NCI-H748 (cell line): ENCODE measurements at regions not wholly inside any gene's neighbourhood (a gene's known extent, or its start where the extent isn't known, plus 50 kb on each side); places are given as distances from the start of the nearest gene placed in this dataset.
"Not testable (repeated sequence)": the region's sequence is repeated elsewhere in the genome, so short reads cannot be mapped to it uniquely, and the experiment has no call there.

ENCODE experiments used
- DNase-seq: peaks from one replicate; lab custom pipeline; 2025; ENCODE audit not compliant: unreplicated experiment; lab: John Stamatoyannopoulos, UW

DNA sequence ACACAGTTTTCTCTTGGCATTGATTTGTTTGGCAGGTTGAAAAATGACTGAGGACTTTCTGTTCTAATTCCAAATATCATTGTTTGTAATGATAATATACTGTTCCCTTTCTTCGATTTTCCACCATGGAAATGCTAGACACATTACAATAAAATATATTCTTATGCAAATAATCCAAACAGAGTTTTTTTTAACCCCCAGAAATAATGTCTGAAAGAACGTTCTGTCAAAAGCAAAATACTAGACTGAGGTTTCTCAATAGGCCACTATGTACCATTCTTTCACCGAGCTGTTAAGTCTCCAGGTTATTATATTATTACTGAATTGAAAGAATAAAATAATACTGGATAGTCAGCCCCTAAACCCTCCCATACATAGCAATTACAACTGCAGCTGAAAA is 312.5 kb downstream of the ZIC3 start:
- DNase-seq = no peak

DNA sequence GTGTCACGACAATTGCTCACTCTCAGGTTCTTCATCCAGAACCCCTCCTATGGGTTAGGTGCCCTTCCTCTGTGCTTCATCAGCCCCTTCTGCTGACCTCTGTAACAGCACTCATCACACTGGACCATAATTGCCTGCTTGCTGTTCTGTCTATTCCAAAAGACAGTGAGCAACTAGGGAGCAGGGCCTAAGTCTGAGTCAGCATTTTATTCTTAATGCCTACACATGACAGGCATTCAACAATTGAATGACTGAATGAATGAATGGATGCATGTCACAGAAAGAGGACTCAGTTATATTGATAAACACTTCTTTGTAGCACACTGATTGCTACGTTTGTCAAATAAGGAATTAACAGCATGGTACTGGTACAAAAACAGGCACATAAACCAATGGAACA is 317.0 kb downstream of the ZIC3 start:
- no peak for DNase-seq

DNA sequence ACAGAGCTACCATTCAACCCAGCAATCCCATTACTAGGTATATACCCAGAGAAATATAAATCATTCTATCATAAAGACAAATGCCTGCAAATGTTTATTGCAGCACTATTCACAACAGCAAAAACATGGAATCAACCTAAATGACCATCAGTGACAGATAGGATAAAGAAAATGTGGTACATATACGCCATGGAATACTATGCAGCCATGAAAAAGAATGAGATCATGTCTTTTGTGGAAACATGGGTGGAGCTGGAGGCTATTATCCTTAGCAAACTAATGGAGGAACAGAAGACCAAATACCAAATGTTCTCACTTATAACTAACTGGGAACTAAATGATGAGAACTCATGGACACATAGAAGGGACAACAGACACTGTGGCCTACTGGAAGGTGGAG is 318.9 kb downstream of the ZIC3 start:
- not testable (repeated sequence) for DNase-seq

DNA sequence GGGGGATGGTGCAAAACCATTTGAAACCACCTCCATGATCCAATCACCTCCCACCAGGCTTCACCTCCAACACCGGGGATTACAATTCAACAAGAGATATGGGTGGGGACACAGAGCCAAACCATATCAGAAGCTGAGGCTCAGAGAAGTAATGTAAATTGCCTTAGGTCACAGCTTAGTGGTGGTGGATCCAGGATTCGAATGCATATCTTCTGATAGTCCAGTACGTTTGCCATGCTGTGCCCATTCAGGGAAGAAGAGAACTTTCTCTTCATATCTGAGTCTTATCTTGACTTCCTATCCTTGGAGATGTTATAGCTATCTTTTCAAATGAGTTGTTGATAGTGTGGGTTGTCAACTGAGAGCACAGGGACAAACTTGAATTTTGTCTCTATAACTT is 325.5 kb downstream of the ZIC3 start:
- no peak for DNase-seq

DNA sequence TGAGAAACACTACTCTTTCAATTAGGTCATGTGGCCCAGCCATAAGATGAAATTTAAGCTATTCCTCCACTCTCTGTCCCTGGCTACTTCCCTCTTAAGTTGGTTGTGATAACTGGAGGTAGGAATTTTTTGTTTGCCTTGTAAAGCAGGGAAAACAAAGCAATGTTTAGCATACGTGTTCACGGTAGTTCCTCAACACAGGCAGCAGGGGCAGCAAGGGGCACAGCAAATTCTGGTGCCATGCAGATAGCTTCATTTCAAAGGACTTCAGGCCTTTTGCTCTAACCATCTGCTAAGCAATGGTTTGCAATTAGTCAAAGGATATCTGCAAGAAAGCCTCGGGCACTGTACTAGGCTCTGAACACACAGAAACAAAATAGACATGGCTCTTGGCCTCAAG is 330.2 kb downstream of the ZIC3 start:
- no peak for DNase-seq

DNA sequence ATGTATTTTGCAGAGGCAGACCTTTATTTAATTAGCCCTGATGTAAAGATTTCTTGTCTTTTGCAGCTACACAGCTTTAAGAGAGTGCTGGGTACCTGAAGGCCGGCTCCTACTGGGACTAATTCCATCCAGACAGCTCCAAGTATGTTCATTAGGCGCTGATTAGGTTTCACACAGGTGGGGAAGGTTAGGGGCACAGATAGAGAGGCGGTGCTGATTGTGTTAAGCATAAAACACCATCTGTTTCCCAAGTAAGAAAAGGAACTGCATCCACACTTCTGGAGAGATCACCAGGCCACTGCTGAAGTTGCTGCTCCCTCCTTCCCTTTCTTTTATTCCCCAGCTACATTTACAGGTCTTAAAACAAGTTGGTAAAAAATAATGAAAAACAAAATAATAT is 349.5 kb downstream of the ZIC3 start:
- no peak for DNase-seq

DNA sequence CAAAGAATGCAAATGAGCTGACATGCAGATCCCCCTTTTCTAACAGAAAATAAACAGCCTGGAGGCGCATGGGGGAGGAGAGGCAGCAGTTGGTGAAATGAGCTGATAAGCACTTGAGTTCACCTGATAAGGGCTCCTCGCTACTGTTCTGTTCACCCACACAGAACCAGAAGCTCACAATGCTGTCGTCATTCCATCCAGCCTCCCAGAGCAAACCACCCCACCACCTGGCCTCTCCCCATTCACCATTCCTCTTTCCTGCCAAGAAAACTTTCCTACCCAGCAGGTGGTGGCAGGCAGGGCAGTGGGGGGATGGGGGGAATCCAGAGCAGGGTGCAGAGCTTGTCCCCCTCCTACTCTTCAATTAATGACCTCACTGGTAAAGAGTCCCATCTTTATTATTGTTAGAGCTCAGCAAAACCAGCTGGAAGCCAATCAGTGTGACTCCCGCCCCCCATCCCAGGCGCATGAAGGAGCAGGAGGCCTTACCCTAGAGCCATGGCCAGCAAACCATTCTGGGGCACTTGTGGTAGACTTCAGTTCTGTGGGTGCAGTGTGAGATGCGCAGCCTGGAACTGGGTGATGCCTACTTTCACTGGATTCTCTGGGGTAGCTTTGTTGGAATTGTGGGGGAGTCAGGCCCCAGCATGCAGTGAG is 350.3 kb downstream of the ZIC3 start:
- DNase-seq = peak; percentile 34

DNA sequence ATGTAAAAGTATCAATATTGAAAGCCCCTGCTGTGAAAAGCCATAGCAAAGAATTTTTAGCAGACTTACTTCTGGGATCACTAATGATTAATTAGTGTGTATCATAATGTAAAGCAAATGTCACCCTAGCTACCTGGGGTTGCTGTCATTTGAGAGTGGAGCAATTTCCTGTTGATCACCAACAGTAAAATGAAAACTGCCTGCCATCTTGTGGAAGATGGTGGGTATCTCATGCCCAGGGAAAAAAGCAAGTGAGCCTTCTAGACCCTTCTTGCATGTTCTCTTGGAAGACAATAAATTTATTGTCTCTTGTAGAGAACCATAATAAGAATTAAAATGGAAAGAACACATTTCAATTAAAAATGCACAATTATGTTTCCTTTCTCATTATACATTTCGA is 360.2 kb downstream of the ZIC3 start:
- peak; percentile 66 for DNase-seq

DNA sequence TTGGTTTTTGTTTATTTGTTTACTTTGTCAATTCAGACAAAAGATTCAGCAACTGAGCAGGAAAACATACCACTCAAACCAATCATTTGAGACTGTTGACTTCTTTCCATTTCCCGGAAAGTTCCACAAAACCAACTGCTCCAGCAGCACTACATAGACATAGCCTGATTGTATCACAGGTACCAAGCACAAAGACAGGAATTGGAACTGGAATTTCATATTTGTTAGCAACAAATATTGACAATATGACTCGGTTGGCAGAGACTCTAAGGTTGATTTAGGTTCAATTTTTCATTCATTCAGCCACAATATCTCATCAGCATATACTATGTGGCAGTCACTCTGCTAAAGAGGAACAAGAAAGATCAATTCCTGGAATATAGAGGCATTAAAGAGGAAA is 364.0 kb downstream of the ZIC3 start:
- no peak for DNase-seq

DNA sequence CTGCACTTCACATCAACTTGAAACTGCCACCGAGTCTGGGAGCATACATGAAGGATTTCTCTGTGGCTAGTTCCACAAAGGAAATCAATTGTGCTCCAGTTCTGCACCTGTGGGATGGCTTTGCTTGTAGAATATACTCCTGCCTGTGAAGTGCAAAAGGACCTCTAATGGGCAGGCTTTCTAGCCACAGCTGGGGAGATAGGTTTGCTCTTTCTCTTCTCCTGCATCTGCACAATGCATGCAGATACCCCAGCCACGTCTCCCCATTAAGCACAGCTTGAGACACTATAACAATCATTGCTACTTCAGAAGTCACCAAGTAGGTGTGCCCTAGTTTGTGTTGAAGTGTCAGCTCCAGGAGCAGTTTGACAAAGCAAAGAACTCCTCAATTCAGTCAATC is 364.6 kb downstream of the ZIC3 start:
- DNase-seq = peak; percentile 6

DNA sequence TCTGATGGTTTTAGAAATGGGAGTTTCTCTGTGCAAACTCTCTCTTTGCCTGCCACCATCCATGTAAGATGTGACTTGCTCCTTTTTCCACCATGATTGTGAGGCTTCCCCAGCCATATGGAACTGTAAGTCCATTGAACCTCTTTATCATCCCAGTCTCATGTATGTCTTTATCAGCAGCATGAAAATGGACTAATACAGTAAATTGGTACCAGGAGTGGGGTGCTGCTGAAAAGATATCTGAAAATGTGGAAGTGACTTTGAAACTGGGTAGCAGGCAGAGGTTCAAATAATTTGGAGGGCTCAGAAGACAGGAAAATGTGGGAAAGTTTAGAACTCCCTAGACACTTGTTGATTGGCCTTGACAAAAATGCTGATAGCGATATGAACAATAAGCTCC is 368.3 kb downstream of the ZIC3 start:
- DNase-seq = not testable (repeated sequence)

DNA sequence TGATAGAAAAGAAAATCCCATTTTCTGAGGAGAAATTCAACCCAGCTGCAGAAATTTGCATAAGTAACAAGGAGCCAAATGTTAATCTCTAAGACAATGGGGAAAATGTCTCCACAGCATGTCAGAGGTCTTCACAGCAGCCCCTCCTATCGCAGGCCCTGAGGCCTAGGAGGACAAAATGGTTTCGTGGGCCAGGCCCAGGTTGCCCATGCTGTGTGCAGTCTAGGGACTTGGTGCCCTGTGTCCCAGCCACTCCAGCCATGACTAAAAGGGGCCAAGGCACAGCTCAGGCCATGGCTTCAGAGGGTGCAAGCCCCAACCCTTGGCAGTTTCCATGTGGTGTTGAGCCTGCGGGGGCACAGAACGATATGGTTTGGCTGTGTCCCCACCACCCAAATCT is 369.0 kb downstream of the ZIC3 start:
- DNase-seq = not testable (repeated sequence)

DNA sequence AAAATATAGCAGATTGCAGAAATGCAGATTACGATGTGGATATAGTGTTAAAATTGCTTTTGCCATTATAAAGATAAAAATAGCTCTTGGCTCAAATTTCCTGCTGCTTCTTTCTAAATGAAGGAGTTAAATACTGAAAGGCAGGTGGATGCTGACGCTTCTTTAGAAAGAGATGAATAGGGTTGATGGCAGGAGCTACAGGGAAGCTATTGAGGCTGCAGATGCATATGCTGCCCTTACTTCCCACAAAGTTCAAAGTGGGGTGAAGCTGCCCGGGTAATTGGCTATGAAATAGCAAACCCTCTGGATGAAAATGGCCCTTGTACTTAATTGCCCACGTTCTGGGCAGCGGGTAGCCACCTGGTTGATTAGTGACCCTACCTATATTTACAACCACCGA is 379.5 kb downstream of the ZIC3 start:
- DNase-seq = peak; percentile 94

DNA sequence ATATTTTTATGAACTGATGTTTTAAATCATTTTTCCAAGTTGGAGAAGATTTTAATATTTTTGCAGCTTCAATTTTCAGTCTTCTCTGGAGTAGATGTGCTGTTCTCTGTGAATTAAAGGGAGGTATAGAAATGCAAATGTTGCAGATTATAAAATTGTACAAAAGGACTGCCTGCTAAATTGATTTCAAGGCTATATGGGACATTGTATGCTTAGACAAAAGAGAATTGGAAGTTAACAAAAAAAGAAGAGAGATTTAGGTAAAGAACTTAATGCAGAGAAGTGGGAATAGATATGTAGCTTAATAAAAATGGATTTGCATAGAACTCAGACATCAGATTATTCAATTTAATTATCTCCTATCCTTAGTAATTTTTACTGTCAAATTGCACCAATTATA is 403.3 kb downstream of the ZIC3 start:
- no peak for DNase-seq

DNA sequence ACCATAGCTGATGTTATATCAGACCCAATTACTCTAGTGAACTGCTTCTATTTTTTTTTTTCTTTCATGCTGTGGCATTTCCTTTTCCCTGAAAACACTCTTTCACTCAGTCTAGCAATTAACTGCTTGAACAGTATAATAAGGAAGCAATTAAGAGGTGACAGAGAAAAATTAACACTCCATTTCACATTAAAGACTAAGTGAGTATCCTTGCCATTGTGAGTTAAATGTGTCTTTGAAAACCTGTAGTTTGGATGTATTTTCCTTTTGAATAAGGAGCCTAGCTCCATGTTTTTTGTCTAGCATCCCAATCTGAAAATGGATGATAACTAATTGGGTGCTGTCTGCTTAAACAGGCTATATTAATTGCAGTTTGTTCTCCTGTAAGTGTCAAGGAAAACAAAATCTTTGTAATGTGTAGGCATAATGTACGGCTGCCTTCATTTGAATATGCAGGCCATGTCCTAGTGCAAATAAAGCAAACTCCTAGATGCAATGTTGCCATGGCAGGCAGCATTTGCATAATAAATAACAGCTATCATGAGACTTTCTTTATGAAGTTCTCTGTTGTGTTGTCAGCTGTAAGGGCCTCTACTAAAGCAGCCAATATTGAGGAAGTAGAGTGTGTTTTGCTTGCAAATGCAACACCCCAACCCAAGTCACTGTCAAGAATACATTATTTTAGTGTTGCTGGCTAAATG is 416.7 kb downstream of the ZIC3 start:
- peak; percentile 9 for DNase-seq

DNA sequence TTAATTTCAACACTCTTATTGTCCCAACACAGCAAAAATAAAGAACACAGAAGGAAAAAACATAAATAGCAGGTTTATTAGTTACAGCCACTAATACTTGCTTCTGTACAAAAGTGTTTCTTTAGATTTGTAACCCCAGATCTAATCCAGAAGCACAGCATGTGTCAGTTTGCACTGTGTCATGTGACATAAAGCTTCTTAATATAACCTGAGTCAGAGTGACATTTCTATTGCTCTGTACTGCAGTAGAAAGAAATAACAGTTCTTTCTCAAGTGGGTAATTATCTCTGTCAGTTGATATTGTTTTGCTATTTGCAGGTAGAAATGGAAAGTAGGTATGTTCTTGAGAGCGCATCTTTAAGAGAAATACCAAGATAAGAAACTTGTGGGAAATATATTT is 422.5 kb downstream of the ZIC3 start:
- DNase-seq = peak; percentile 59

DNA sequence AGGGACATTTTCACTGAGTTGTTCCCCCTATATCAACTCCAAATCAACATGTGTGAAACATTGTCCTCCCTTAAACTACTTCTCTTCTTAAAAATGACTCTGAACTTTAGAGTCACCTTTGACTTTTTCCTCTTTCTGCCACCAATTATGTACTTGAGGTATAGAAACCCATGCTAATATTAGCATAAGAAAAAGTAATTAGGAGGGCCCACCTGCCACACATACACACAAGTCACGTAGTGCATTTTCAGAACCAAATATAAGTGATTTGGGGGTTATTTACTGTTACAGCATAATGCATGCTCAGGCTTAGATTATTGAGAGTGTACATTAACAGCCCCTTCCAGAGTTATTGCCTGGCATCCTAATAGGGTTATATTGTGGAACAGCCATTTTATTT is 432.7 kb downstream of the ZIC3 start:
- peak; percentile 45 for DNase-seq

DNA sequence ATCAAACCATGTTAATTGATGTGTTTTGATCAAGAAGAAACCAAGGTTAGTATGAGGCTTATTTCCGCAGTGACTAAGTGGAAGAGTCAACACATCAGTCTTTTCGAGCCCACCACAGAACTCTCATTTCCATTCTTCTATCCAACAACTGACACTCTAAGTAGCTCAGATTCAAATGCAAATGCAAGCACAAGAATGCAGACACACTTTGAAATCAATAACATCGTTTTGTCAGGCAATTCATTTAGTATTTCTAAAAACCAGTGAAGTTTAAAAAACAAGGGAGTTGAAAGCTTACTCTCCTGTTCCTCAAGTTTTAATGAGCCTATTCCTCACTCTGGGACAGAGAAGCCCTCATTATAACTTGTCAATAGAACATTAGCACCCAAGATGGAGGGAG is 433.1 kb downstream of the ZIC3 start:
- no peak for DNase-seq

DNA sequence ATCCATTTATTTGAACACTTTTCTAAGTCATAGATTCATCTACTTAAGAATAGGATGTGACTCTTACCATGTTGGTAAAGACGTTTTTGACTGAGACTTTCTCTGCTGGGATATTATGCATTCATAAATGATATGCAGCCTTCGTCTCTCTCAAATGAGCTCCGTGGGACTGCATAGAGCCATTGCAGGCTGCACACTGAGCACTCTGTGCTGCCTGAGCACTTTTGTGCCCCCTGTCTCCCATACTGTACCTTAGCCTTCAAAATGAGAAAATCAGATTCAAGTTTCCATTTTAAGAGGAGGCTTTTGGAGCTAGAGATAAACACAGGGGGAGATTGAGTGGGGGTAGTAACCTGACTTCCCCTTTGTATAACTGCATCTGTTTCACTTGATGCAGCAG is 433.6 kb downstream of the ZIC3 start:
- no peak for DNase-seq

DNA sequence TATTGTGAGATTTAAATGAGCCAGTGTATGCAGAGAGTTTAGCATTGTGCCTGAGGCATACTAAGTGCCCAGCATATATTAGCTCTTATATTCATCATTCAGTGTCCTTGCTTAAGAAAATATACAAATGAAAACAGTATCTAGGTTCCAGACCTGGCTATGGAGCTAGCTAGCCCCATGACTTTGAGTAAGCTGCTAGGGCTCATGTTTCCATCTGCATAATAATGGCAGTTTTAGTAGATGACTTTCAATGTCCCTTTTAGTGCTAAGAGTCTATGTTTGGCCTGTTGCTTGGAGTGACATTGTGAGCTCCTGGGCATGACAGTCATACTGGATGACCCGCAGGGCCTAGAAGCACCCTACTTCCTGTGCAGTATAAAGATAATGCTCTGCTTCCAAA is 435.3 kb downstream of the ZIC3 start:
- DNase-seq = peak; percentile 72

DNA sequence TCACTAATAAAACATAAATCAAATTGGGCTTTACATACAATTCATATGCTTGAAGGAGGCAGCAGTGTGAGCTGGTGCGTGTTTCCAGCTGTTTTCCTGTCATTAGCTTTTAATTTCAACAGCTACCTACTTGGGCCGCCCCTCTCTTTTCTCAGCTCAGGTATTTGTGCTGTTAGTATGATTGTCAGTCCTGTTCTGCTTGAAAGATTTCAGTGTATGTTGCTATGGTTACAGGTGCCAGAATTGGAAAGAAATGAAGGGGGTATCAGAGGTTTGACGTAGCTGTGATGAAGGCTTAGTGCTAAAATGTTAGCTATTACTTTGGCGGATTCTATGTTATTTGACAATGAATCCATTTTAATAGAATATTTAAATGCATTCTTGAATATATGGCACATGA is 440.3 kb downstream of the ZIC3 start:
- DNase-seq = peak; percentile 51

DNA sequence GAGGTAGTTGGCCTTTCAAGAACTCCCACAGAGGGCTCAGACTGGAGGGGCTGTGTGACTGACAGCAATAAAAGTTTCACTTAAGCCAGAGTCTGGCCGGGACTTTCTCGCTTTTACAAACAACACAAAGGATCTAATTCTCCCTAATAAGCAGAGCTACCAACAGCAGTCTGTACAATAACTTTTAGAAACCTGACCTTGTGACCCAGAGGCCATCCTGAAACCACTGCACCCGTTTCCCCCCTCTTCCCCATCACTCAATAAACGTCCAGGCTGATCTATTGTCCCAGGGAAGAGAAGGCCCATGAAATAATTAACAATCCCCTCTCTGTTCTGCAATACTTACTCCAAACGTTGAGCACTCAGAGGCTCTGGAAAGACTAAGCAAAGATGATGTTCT is 442.4 kb downstream of the ZIC3 start:
- DNase-seq = no peak

DNA sequence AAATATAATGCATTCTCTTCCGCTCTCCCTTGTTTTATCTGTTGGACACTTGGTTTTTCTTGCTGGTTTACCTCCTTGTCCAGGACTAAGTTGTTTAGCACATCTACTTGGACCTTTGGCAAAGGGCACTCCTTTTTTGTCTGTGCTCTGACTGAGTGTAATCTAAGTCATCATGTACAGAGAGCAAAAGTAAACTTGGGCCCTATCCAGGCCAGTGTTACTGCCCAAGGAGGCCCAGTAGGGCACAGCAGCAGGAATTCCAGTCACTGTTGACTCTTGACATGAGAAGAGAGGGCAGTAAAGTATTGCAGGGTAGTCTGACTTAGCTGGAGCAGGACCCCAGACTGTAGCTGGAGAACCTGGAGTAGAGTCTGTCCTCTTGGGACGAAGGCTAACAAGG is 445.5 kb downstream of the ZIC3 start:
- no peak for DNase-seq
